Gastroesophageal sphincter (tissue), 4 donors: ENCODE measurements at regions not wholly inside any gene's neighbourhood (a gene's known extent, or its start where the extent isn't known, plus 50 kb on each side); places are given as distances from the start of the nearest gene placed in this dataset.

Source experiments
- ATAC-seq: fragments of 150-250 bp; one replicate; pipeline ENCODE4 v1.9.1; 2016; ENCODE audit warnings: mild to moderate bottlenecking, moderate library complexity
- H3K27ac ChIP-seq, 4 donors: fragments of 200-600 bp; sonication (generic) in 3 of 4; 1 replicate in 3 of 4; 2 replicates in 1 of 4; pipeline ENCODE4 v1.5.1; 2016 to 2019
- H3K27me3 ChIP-seq: fragments of 200-600 bp; sonication (generic); one replicate; pipeline ENCODE4 v1.5.1; 2019
- H3K36me3 ChIP-seq, 2 donors: fragments of 200-600 bp; sonication (generic); one replicate each; pipeline ENCODE4 v1.5.1; 2019; ENCODE audit warnings: control low read depth in 1 of 2
- H3K4me1 ChIP-seq, 3 donors: fragments of 200-600 bp; sonication (generic); 1 replicate in 2 of 3; 2 replicates in 1 of 3; pipeline ENCODE4 v1.5.1; 2016 to 2019; ENCODE audit warnings: control low read depth in 2 of 3
- H3K4me3 ChIP-seq, 2 donors: fragments of 200-600 bp; sonication (generic); one replicate each; pipeline ENCODE4 v1.5.1; 2019; ENCODE audit warnings: mild to moderate bottlenecking in 1 of 2, moderate library complexity in 1 of 2
- H3K9me3 ChIP-seq, 3 donors: fragments of 200-600 bp; sonication (generic); one replicate each; pipeline ENCODE4 v1.5.1; 2017 to 2019; ENCODE audit warnings: control low read depth in 2 of 3
- CTCF ChIP-seq, 4 experiments: fragments of 200-600 bp in 2 of 4; fragments of 450-650 bp in 2 of 4; sonication (generic) in 1 of 4; IDR thresholded peaks; one replicate each; pipeline ENCODE4 v1.5.1; 2017 to 2019; ENCODE audit warnings: antibody characterized with exemption in 4 of 4, mild to moderate bottlenecking in 2 of 4, moderate library complexity in 2 of 4
- EP300 ChIP-seq: sonication (generic); formaldehyde crosslinking; IDR thresholded peaks from one replicate; pipeline ENCODE4 v1.6.1; 2017; ENCODE audit warnings: antibody characterized with exemption, mild to moderate bottlenecking
- POLR2A ChIP-seq, 2 donors: fragments of 450-650 bp; IDR thresholded peaks; one replicate each; pipeline ENCODE4 v1.6.1; 2017; ENCODE audit warnings: antibody characterized with exemption in 2 of 2, mild to moderate bottlenecking in 2 of 2, moderate library complexity in 1 of 2
- POLR2AphosphoS5 ChIP-seq: sonication (generic); formaldehyde crosslinking; IDR thresholded peaks from one replicate; pipeline ENCODE4 v1.6.1; 2017; ENCODE audit warnings: antibody characterized with exemption
- WGBS, 2 donors: methylation state at CpG; one replicate each; pipeline ENCODE4 v1.1.5; 2018; ENCODE audit warnings: low coverage in 1 of 2; 5-methylcytosine and 5-hydroxymethylcytosine counted together

- H3K4me3 ChIP-seq, result no peak overlapping the region
- no peak for ATAC-seq
- H3K4me1 ChIP-seq, result peaks cover 0 to 17% (median 0%) of the 10 kb centered on the region in 3 donors
- H3K36me3 ChIP-seq, result no peaks in the 10 kb centered on the region
- H3K27me3 ChIP-seq, result no peaks in the 10 kb centered on the region
- no peak for TF ChIP-seq CTCF (IDR thresholded peaks at IDR 0.05)
- no peak for TF ChIP-seq POLR2AphosphoS5
- no peak for TF ChIP-seq EP300
- no peak for TF ChIP-seq POLR2A (IDR thresholded peaks at IDR 0.05)
- H3K27ac ChIP-seq, result no peak overlapping the region
- H3K9me3 ChIP-seq, result no peaks in the 10 kb centered on the region
These were observed 404.0 kb downstream of the PPARGC1A start for GRCh38 chr4:23485801-23486200.

GRCh38 chr4:23484689-23485088 is 405.2 kb downstream of the PPARGC1A start:
- Histone ChIP-seq H3K27ac (peak overlapping the region in 3 of 4 donors; percentile 9 to 63 (median 50)), H3K27me3 (no peaks in the 10 kb centered on the region), H3K9me3 (no peaks in the 10 kb centered on the region), H3K4me3 (no peak overlapping the region), H3K4me1 (peaks cover 0 to 17% (median 0%) of the 10 kb centered on the region in 3 donors), H3K36me3 (no peaks in the 10 kb centered on the region)
- 10 to 28% methylated on average over 4 of the region's 4 CpGs for WGBS, 2 donors
- no peak for ATAC-seq
- no peak for TF ChIP-seq POLR2A (IDR thresholded peaks at IDR 0.05)

GRCh38 chr4:23483320-23483960 is 406.4 kb downstream of the PPARGC1A start:
- no peak for TF ChIP-seq POLR2AphosphoS5
- no peak for TF ChIP-seq EP300
- TF ChIP-seq CTCF (IDR thresholded peaks at IDR 0.05), result no peak
- TF ChIP-seq POLR2A (IDR thresholded peaks at IDR 0.05), result no peak
- Histone ChIP-seq H3K36me3 (no peaks in the 10 kb centered on the region), H3K27ac (peak overlapping the region in 3 of 4 donors; percentile 32 to 50 (median 48)), H3K9me3 (no peaks in the 10 kb centered on the region), H3K4me3 (no peak overlapping the region), H3K27me3 (no peaks in the 10 kb centered on the region), H3K4me1 (peaks cover 0 to 17% (median 0%) of the 10 kb centered on the region in 3 donors)
- ATAC-seq, result peak; percentile 60
- WGBS, 2 donors, result 40 to 60% methylated on average over 3 to 5 of the region's 5 CpGs

- no peak overlapping the region for H3K4me3 ChIP-seq
- H3K4me1 ChIP-seq, result peaks cover 0 to 17% (median 0%) of the 10 kb centered on the region in 3 donors
- H3K27ac ChIP-seq, result peak overlapping the region in 1 of 4 donors; percentile 47
- H3K9me3 ChIP-seq, result no peaks in the 10 kb centered on the region
- ATAC-seq, result no peak
- WGBS, 2 donors, result 75 to 89% methylated on average over 1 of the region's 1 CpG
- H3K27me3 ChIP-seq, result no peaks in the 10 kb centered on the region
- no peak for TF ChIP-seq POLR2A (IDR thresholded peaks at IDR 0.05)
- no peaks in the 10 kb centered on the region for H3K36me3 ChIP-seq
These were observed 408.3 kb downstream of the PPARGC1A start for GRCh38 chr4:23481566-23481965.

- ATAC-seq, result no peak
- H3K4me3 ChIP-seq, result no peak overlapping the region
- TF ChIP-seq POLR2AphosphoS5, result no peak
- TF ChIP-seq CTCF (IDR thresholded peaks at IDR 0.05), result no peak
- TF ChIP-seq EP300, result no peak
- no peak for TF ChIP-seq POLR2A (IDR thresholded peaks at IDR 0.05)
- H3K27ac ChIP-seq, result no peak overlapping the region
- no peaks in the 10 kb centered on the region for H3K9me3 ChIP-seq
- H3K27me3 ChIP-seq, result no peaks in the 10 kb centered on the region
- H3K4me1 ChIP-seq, result no peaks in the 10 kb centered on the region
- no peaks in the 10 kb centered on the region for H3K36me3 ChIP-seq
These were observed 411.9 kb downstream of the PPARGC1A start for GRCh38 chr4:23477905-23478304.

GRCh38 chr4:23476515-23477090 is 413.2 kb downstream of the PPARGC1A start:
- H3K27me3 ChIP-seq, result no peaks in the 10 kb centered on the region
- WGBS, 2 donors, result 90 to 100% methylated on average over 1 of the region's 1 CpG

More at GRCh38 chr4:23476515-23477090, 413.2 kb downstream of the PPARGC1A start:
- no peak for ATAC-seq
- Histone ChIP-seq H3K4me3 (no peak overlapping the region), H3K4me1 (no peaks in the 10 kb centered on the region), H3K27ac (no peak overlapping the region), H3K9me3 (no peaks in the 10 kb centered on the region), H3K36me3 (no peaks in the 10 kb centered on the region)
- TF ChIP-seq EP300 (no peak), POLR2A (IDR thresholded peaks at IDR 0.05) (no peak), CTCF (IDR thresholded peaks at IDR 0.05) (no peak), POLR2AphosphoS5 (no peak)
